Cardiac septum (tissue), 1 donor: ENCODE measurements at regions not wholly inside any gene's neighbourhood (a gene's known extent, or its start where the extent isn't known, plus 50 kb on each side); places are given as distances from the start of the nearest gene placed in this dataset.

Experiments used
- DNase-seq: peaks from one replicate; pipeline ENCODE4 v3.0.0-alpha.2; 2020; ENCODE audit warnings: low spot score
- intact Hi-C: fragments of 100-400 bp; cut with DNase I; formaldehyde crosslinking; loops from one replicate; pipeline ENCODE4 v1.14.0; 2022
- donor health status: DM: no; HTN: no; CAD: no.

DNA sequence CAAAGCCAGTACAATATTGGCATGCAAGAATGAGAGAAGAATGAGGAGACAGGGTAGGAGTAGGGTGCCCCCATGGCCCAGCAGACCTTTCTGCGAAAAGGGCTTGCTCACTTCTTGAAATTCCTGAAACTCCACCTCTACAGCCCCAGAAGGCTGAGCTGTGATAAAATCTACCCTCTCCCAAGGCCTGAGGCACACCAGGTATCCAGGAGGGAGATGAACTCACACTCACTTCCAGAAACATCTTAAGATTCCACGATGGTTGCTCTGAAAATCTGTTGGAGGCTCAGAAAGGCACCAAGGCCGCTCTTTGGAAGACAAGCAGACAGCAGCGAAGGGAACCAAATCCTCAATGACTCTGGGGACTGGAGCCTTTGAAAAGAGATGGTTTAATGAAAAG lies 297.5 kb downstream of the UACA start:
- no peak for DNase-seq
- intact Hi-C loops: loop anchor here (10.0 kb wide), 2 partner anchors 741 to 891 kb away; no protein-coding TSS in a partner anchor

DNA sequence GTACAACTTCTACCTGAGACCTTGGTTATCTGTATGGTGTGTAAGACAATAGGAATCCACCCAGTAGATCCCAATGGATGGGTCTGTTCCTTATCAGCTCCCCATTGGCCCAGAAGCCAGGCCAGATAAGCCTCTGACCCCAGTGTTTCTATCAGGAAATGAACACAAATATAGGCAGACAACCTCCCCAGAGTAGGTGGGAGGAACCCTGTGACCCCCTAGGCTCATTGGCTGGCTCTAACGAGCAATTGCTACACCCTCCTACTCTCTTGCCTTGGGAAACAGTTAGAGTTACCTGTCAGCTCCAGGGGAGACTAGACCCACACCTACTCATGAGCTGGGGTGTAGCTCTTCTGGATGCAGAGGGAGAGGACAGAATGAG lies 299.9 kb downstream of the UACA start:
- no peak for DNase-seq
- intact Hi-C loops: loop anchor here (5.0 to 10.0 kb wide), 3 partner anchors 739 to 986 kb away; no protein-coding TSS in a partner anchor

DNA sequence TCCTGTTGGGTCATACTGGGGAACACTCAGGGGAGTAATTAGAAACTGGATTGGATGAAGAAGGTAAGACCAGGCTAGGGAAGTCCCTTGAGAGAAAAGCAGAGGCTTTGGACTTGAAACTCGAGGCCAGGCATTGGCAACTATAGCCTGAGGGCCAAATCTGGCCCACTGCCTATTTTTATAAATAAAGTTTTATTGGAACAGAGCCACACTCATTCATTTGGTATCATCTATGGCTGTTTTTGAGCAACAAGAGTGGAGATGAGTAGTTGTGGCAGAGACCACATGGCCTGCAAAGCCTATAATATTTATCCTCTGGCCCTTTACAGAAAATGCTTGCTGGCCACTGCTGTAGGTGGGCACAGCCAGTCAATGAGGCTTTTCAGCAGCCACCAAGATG lies 301.4 kb downstream of the UACA start:
- intact Hi-C loops: loop anchor here (5.0 to 10.0 kb wide), 3 partner anchors 737 to 985 kb away; no protein-coding TSS in a partner anchor
- DNase-seq: no peak

DNA sequence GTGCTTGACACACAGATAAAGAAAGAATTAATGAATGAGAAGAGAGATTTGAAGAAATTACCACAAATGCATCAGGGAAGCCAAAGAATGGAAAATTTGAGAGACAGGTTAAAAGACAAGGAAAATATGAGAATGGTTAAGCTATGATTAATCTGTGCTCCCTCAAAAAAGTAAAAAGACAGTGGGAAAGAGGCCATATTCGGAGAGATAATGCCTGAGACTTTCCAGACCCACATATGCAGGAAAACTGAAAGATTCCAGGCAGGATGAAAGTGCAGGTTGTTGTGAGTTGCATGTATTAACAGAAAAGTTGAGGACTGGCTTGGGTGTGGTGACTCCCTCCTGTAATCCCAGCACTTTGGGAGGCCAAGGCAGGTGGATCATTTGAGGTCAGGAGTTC lies 302.3 kb downstream of the UACA start:
- no peak for DNase-seq
- intact Hi-C loops: loop anchor here (5.0 to 10.0 kb wide), 3 partner anchors 736 to 984 kb away; no protein-coding TSS in a partner anchor

DNA sequence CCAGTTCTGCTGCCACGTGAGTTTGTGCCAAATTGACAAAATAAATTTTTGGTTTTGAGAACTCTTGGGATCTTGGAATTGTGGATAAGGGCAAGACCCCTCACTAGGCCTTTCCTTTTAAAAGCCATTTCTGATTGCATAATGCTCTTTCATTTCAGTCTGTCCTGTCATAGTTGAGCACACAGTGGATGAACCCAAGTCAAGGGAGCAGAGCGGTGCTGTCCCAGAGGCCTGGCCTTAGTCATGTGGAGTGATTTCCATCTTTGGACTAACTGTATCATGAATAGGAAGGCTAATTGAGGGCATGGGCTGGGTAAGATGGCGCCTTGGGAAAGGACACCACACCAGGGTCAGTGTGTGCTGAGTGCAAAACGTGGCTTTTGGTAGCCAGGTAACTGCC lies 304.0 kb downstream of the UACA start:
- no peak for DNase-seq
- intact Hi-C loops: loop anchor here (10.0 kb wide), 1 partner anchor 345 kb away; no protein-coding TSS in a partner anchor

DNA sequence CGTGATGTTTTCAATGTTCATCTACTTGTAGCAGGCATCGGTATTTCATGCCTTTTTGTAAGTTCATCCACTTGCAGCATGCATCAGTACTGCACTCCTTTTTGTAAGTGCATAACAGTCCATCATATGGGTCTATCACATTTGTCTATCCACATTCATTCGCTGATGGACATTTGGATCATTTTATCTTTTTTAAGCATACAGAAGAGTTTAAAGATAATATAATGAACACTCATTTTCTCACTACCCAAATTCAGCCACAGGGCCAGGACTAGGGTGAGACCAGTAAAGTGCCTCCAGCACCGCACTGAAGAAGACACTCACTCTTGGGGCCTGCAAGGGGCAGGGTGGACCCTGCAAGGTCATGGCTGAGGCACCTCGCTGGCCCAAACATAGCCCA lies 309.6 kb downstream of the UACA start:
- intact Hi-C loops: loop anchor here (10.0 kb wide), 1 partner anchor 339 kb away; no protein-coding TSS in a partner anchor
- DNase-seq: no peak

DNA sequence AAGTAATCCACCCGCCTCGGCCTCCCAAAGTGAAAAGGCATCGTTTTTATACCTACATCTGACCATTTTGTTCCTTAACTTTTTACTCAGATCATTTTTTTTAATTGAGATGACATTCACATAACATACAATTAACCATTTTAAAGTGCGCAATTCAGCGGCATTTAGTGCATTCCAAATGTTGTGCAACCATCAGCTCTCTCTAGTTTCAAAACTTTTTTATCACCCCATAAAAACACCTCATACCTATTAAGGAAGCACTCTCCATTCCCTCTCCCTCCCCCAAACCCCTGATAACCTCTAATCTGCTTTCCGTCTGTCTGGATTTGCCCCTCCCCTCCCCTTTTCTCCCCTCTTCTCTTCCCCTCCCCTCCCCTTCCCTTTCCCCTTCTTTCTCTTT lies 310.1 kb downstream of the UACA start:
- intact Hi-C loops: loop anchor here (10.0 kb wide), 1 partner anchor 338 kb away; no protein-coding TSS in a partner anchor
- DNase-seq: no peak

DNA sequence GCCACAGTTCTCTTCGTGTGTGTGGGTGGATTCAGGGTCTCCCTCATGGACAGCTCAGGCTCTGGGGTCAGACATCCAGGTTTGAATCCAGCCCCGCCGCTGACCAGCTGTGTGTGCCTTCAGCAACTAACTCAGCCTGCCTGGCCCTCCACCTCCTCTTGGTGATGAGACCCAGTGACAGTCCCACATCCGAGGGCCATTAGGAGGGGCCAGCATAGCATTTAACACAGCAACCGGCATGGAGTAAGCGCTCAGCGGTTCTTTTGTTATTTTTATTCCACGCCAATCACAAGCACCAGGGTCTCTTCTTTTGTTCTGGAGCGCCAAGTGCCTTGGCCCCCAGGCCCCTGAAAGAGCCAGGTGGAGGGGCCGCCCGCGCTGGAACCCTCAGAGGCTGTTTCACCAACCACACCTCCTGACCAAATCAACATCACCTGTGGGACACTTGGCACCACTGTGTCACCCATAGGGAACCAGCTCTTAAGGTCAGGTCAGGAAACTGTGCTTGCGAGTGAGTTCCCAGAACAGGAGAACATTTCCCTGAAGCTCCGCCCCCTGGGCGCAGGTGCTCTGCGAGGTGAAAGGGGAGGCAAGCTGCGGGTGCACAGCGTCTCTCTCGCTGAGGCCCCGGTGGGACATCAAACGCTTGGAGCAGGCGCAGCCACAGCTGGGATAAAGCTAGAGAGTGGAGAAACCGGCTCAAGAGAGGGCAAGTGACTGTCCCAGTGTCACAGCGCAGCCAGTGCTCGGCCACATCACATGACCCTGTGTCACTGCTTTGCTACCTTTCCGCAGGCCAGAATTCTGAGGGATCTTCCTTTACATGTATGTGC lies 311.3 kb downstream of the UACA start:
- intact Hi-C loops: loop anchor here (10.0 kb wide), 1 partner anchor 337 kb away; no protein-coding TSS in a partner anchor
- DNase-seq: no peak

DNA sequence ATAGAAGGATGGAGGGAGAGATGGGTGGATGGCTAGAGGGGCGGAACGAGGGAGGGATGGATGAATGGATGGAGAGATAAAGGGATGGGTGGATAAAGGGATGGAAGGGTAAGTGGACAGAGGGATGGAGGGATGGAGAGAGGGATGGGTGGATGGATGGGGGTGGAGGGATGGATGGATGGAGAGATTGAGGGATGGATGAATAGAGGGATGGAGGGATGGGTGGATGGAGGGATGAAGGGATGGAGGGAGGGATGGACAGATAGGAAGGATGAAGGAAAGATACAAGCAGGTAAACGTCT lies 313.3 kb downstream of the UACA start:
- no peak for DNase-seq
- intact Hi-C loops: loop anchor here (10.0 kb wide), 1 partner anchor 335 kb away; no protein-coding TSS in a partner anchor

DNA sequence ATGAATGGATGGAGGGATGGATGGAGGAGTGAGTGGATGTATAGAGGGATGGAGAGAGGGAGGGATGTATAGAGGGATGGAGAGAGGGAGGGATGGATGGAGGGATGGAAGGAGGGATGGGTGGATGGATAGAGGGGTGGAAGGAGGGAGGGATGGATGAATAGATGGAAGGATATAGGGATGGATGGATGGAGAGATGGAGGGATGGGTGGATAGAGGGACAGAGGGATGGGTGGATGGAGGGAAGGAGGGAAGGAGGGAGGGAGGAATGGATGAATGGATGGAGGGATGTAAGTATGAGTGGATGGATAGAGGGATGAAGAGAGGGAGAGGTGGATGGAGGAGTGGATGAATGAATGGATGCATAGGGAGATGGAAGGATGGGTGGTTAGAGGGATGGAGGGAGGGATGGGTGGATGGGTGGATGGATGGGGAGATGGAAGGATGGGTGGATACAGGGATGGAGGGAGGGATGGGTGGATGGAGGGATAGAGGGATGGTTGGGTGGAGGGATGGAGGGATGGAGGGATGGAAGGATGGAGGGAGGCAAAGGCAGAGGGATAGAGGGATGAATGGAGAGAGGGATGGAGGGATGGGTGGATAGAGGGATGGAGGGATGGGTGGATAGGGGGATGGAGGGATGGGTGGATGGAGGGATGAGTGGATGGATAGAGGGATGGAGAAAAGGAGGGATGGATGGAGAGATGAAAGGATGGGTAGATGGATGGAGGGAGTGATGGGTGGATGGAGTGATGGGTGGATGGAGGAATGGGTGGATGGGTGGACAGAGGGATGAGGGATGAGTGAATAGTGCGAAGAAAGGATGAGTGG lies 313.8 kb downstream of the UACA start:
- no peak for DNase-seq
- intact Hi-C loops: loop anchor here (10.0 kb wide), 1 partner anchor 335 kb away; no protein-coding TSS in a partner anchor

DNA sequence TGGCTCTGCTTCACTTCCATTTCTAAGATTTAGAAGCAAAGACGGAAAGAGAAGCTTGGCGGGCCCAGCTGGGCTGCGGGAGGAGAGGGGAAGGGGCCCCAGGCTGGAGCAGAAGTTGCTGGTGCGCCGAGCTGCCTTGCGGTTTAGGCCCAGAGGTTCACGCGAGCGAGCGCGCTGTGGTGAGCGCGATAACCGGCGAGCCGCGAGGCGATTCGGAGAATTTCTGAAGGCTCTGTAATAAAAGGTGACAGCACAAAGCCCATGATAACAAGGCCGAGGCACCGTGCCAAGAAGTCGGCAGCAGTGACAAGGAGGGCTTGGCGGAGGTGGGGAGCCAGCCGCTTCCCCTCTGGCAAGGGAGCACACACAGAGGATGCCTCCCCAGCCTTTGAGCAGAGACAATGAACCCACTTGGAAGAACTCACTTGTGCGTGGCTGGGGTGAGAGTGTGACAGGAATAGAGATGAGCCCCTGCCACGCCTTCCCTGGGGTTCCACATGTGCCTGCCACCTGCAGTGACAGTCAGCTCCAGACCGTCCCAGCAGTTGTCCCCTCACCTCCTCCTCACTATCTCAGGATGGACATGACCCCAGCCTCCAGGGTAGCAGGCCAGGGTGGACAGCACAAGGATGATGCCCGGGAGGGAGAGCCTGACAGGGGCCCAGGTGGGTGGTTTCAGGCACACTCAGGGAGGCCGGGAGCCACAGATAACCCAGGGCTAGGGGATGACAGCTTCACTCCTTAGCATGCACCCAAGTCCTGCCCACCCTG lies 315.2 kb downstream of the UACA start:
- intact Hi-C loops: no loop called here
- DNase-seq: peak; percentile 80

DNA sequence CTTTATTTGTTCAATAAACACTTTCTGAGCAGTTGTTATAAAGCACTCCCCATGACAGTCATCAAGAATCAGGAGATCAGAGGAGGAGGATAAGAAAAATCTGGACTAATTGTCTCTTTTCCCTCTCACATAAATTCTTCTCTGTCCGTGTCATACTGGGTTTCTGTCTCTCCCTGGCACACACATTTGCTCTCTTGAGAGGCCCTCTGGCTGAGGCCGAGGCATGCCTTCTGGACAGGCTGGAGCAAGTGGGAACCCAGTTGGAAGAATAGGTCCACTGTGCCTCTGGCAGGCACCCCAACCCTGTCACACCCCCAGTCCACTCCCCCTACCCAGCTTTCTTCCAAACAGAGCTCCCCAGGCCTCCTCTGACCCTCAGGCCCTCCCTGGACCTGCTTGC lies 315.8 kb downstream of the UACA start:
- intact Hi-C loops: no loop called here
- DNase-seq: no peak

DNA sequence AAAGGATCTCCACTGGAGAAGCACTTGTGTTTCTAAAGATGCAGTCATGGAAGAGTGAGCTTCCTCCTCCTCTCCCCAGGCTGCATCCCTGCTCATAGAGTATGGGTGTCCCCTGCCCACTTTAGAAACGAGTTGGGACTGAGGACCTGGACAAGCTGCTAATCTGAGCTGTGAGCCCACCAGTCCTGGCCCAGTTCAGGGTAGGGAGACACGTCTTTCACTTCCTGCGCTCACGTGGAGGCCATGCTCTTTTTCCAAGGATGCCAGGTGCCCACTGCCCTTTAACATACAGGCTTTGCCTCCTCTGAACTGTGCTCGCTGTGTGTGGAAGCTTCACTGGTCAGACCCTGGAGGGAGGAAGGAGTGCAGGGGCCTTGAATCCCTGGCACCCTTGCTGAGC lies 316.3 kb downstream of the UACA start:
- DNase-seq: no peak
- intact Hi-C loops: no loop called here

DNA sequence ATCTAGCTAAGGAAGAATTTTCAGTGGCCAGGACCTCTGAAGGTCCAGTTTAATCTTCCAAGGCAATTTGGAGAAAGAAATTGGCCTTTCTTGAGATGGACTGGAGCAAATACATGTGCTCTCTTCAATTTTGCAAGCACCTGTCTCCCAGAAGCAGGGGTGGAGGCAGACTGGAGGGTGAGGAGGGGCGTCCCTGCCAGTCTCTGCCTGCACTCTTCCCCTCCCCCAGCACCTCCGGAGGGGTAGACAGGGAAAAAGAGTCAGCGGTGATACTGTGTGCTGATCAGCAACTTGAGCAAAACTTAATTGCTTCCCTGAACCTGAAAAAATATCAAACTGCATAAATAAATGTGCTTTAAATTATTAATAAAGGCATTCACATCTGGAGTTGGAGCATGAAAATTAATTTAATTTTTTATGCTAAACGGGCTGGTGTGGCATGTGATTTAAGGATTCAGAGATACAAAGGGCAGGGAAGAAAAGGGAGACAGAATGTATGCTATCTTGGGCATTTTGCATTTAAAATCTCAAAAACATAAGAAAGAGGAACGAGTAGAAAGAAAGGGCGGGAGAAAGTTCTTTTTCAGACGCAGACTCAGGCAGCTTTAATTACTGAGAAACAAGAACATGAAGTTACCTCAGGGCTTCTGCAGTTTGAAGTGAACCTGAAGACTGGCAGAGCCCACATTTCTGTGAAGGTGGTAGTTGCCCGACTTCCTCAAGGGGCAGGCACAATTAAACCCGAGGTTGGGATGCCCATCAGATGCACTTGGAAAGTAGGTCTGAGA lies 319.7 kb downstream of the UACA start:
- DNase-seq: no peak
- intact Hi-C loops: no loop called here

DNA sequence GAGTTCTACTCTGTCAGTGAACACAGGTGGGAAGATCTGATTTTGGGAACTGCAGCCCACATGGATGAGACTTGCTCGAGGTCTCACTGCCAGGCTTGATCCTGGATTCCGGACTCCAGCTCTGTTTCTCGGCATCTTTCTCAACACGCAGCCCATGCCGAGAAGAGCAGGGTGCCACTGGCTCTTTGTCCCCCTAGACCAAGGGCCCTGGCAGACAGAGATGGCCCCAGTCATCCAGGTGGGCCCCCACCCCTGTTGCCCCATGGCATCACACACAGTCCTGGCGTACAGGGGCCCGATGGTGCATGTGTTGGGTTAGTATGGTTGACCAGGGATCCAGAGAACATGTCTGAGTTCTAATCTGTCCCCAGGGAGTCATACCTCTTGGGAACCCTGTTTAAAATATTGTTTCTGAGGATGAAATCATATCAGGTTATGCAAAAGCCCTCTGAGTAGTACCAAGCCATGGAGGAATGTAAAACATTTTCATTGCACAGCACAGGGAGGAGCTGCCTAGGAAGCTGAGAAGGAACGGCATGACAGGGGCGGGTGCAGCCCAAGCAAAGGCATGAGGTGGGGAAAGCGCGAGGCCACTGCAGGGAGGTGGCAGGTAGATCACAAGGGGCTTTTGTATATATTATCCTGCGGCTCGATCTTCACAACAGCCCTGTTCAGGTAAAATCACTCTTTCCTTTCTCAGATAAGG lies 320.6 kb downstream of the UACA start:
- DNase-seq: no peak
- intact Hi-C loops: no loop called here

DNA sequence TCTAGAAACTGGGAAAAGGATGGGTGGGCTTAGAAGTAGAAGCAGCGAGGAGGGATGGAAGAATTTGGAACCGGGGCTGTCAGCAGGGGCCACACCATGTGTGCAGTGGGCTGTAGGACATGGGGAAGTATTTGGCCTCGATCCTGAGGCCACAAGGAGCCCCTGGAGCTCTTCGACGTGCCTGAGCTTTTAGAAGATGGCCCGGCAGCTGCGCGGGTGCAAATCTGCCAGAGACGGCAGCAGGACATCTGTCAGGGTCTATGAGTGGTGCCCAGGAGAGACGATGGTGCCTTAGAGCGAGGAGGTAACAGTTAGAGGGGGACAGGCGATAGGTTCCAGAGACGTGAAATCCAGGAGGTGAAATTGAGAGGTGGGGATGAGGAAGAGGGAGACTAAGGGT lies 321.1 kb downstream of the UACA start:
- intact Hi-C loops: no loop called here
- DNase-seq: no peak

DNA sequence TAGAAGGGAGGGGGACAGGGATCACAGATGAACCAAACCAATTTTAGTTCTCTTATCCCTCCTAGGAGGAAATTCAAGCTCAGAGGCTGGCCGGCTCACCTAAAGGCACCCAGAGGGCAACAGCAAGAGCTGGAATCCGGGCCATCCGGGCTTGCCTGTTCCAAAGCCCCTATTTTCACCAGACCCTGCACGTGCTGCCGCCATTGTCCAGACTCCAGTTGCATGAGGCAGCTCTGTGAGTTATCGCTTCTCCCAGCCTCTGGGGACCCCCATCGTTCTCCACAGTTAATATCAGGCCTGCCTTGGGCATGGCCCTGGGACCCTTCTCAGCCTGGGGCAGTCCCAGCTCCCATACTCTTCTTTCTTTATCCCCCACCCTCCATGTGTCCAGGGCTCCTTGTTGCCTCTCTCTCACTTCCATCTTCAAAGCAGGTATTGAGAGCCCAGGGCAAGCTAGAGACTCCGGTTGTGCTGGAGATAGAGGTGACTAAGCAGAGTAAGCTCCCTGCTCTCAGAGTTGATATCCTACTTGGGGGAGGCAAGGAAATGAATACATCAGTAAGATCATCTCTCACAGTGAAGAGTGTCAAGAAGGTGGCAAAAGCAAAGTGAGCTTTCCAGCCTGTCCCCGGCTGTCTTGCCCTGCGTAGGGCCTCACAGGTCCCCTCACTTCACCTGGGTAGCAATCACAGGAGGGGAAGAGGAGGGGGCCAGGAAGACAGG lies 322.8 kb downstream of the UACA start:
- DNase-seq: no peak
- intact Hi-C loops: no loop called here

DNA sequence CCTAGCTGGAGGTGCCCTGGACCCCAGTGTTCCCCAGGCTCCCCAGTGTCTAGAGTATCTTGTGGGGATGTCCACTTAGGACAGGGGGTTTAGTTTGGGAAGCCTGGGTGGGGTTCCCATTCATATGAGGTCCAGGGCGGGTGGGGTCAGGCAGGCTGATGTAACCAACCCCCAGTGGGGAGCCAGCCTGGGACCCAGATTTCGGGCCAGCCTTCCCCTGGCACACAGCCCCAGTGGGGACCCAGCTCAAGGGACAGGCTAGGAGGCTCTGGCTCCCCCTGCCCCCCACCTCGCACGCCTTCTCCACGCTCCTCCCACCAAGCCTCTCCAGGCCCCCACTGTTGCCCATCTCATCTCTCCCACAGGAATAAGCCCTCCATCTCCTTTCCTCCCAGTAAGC lies 323.5 kb downstream of the UACA start:
- intact Hi-C loops: no loop called here
- DNase-seq: no peak
